Adipocyte (in vitro differentiated cells): ENCODE measurements at regions not wholly inside any gene's neighbourhood (a gene's known extent, or its start where the extent isn't known, plus 50 kb on each side); places are given as distances from the start of the nearest gene placed in this dataset.

Experiments used
- DNase-seq: peaks from one replicate; pipeline ENCODE4 v3.0.0-alpha.2; 2015; ENCODE audit warnings: low read depth
- H3K27me3 ChIP-seq: replicated peaks from 2 replicates; pipeline ENCODE4 v1.7.0; 2013; ENCODE audit warnings: mild to moderate bottlenecking, low read length, moderate library complexity; ENCODE audit not compliant: control insufficient read depth, insufficient read depth
- H3K36me3 ChIP-seq: 2 replicates; pipeline ENCODE4 v1.7.0; 2013; ENCODE audit warnings: low read length, mild to moderate bottlenecking, moderate library complexity; ENCODE audit not compliant: control insufficient read depth, insufficient read depth, severe bottlenecking
- H3K4me1 ChIP-seq: 2 replicates; pipeline ENCODE4 v1.7.0; 2013; ENCODE audit warnings: mild to moderate bottlenecking, low read length, moderate library complexity; ENCODE audit not compliant: control insufficient read depth, insufficient read depth
- H3K4me3 ChIP-seq: 2 replicates; pipeline ENCODE4 v1.7.0; 2013; ENCODE audit warnings: mild to moderate bottlenecking, low read length, moderate library complexity
- H3K9ac ChIP-seq: 2 replicates; pipeline ENCODE4 v1.7.0; 2013; ENCODE audit warnings: mild to moderate bottlenecking, low read length, moderate library complexity
- H3K9me3 ChIP-seq: 2 replicates; pipeline ENCODE4 v1.7.0; 2013; ENCODE audit warnings: mild to moderate bottlenecking, low read length, moderate library complexity; ENCODE audit not compliant: control insufficient read depth

DNA sequence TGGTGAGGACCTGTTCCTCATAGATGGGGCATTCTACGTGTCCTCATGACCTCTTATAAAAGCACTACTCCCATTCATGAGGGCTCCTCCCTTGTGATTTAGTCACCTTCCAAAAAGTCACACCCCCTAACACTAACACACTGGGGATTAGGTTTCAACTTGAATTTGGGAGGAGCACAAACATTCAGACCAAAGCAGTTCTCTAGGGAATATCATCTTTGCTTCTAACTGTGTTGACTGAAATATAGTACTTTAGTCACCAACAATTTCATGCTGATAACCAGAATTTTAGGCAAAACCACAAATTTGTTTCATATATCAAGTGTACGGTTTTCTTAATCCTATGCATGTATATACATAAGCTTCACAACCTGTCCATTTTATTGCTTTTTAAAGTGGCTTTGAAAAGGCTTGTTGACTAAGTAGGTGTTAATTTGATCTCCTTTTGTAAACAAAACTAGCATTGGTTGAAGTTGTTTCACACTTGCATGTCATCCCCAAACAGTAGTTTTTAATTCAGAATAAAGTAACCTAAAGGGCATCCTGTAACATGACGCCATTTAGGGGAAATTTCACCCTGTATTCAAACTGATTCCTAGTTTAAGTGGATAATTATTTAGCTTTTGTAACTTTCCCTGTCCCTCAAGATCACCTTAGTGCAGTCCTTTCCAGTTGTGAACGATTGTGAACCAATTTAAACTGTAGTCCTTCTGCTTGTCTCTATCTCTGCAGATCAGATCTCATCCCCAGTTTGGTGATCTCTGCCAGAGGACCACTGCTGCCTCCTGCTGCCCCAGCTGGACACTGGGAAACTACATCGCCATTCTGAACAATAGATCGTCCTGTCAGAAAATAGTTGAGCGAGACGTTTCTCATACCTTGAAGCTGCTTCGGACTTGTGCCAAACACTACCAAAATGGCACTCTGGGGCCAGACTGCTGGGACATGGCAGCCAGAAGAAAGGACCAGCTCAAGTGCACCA, 141.1 kb downstream of the TLR5 start:
- no peaks in the 10 kb centered on the region for H3K27me3 ChIP-seq
- peaks cover 19% of the 10 kb centered on the region for H3K36me3 ChIP-seq
- no peak overlapping the region for H3K4me3 ChIP-seq
- H3K9me3 ChIP-seq, result no peaks in the 10 kb centered on the region
- no peak for DNase-seq
- no peaks in the 10 kb centered on the region for H3K4me1 ChIP-seq
- H3K9ac ChIP-seq, result no peak overlapping the region

GRCh38 chr1:223003549-223003948, 139.5 kb downstream of the TLR5 start:
- H3K9me3 ChIP-seq, result no peaks in the 10 kb centered on the region
- no peaks in the 10 kb centered on the region for H3K27me3 ChIP-seq
- no peak for DNase-seq
- H3K36me3 ChIP-seq, result peaks cover 19% of the 10 kb centered on the region
- H3K4me1 ChIP-seq, result no peaks in the 10 kb centered on the region
- H3K4me3 ChIP-seq, result no peak overlapping the region
- H3K9ac ChIP-seq, result no peak overlapping the region

GRCh38 chr1:223006371-223006770, 136.7 kb downstream of the TLR5 start:
- Histone ChIP-seq H3K9ac (no peak overlapping the region), H3K4me1 (peaks cover 11% of the 10 kb centered on the region), H3K4me3 (no peak overlapping the region), H3K36me3 (peaks cover 19% of the 10 kb centered on the region), H3K27me3 (no peaks in the 10 kb centered on the region), H3K9me3 (no peaks in the 10 kb centered on the region)
- no peak for DNase-seq

DNA sequence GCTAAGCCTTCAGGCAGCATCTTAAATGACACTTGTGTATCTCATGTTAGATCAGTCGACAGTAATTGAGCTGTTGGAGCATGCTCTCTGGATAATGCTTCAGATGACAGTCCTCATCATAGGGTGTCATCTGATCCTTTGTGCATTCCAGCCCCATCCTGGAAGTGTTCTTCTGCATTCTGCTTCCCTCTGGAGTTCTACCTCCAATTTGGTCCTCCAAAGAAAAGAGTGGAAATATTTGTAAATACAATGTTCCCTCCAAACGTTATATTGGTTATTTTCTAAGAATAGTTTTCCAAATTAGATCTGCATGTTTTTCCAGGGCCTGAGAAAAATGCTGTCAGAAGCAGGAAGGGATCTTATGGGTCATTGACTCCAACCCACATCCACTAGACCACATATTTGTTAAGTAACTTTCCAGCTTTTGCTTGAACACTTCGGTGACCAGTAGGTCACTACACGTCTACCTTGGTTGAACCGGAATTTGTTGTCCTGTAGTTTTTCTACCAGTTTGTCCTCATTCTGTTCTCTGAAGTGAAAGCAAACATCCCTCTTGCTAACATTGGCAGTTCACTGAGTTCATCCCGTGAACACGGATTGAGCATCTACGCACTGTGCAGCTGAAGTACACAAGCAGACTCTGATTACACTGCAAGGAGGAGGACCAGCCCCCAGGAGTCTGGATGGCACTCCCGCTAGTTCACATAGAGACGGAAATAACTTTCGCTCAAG, 136.0 kb downstream of the TLR5 start:
- peak; percentile 39 for DNase-seq
- H3K4me1 ChIP-seq, result peaks cover 13% of the 10 kb centered on the region
- H3K9me3 ChIP-seq, result no peaks in the 10 kb centered on the region
- no peak overlapping the region for H3K9ac ChIP-seq
- H3K27me3 ChIP-seq, result no peaks in the 10 kb centered on the region
- H3K4me3 ChIP-seq, result no peak overlapping the region
- H3K36me3 ChIP-seq, result peaks cover 19% of the 10 kb centered on the region

DNA sequence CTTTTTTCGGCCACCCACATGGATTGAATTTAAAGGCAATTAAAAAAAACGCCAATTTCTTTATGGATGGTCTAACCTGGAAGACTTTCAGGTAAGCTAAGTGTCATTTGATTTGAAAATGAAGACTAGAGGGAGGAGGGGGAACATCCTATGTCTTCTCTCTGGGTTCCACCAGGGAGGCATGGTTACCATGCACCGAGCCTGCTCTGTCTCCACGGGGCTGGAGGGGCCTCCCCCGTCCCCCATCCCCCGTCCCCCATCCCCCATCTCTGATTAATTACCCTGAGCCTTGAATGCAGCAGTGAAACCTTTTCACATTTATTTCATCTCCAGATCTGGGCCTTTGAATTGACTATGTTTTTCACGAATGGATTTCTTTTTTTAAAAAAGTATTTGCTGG, 135.1 kb downstream of the TLR5 start:
- no peak for DNase-seq
- H3K27me3 ChIP-seq, result no peaks in the 10 kb centered on the region
- H3K9me3 ChIP-seq, result no peaks in the 10 kb centered on the region
- no peak overlapping the region for H3K4me3 ChIP-seq
- peaks cover 14% of the 10 kb centered on the region for H3K36me3 ChIP-seq
- H3K9ac ChIP-seq, result no peak overlapping the region
- H3K4me1 ChIP-seq, result peaks cover 13% of the 10 kb centered on the region

DNA sequence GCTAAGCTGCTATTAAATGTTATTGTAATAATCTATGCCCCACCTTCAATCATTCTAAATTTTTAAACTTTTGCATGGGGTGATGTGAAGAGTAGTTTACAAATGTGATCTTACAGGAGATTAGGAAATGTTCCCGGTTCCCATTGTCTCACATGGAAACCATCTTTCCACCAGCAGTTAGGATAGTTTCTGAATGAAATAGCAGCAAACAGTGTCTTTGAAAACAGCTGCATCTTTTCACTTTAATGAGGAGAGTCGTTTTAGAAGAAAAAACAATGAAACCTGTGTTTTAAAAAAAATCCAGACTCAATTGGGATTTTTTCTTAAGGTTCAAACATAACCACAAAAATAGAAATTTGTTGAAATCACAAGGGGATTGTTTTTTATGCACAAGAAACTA, 134.2 kb downstream of the TLR5 start:
- Histone ChIP-seq H3K4me3 (no peak overlapping the region), H3K4me1 (peaks cover 13% of the 10 kb centered on the region)
- DNase-seq, result no peak

GRCh38 chr1:223009406-223009805, 133.6 kb downstream of the TLR5 start:
- peaks cover 13% of the 10 kb centered on the region for H3K4me1 ChIP-seq
- H3K9me3 ChIP-seq, result no peaks in the 10 kb centered on the region
- no peak overlapping the region for H3K9ac ChIP-seq
- no peak for DNase-seq
- peaks cover under 1% of the 10 kb centered on the region for H3K36me3 ChIP-seq
- no peak overlapping the region for H3K4me3 ChIP-seq
- H3K27me3 ChIP-seq, result no peaks in the 10 kb centered on the region

More for the DNA sequence above, 134.2 kb downstream of the TLR5 start:
- Histone ChIP-seq H3K27me3 (no peaks in the 10 kb centered on the region), H3K9ac (no peak overlapping the region), H3K36me3 (peaks cover 6% of the 10 kb centered on the region), H3K9me3 (no peaks in the 10 kb centered on the region)

GRCh38 chr1:223010582-223011504, 132.2 kb downstream of the TLR5 start:
- Histone ChIP-seq H3K9ac (peak overlapping the region; percentile 7), H3K27me3 (no peaks in the 10 kb centered on the region), H3K9me3 (no peaks in the 10 kb centered on the region), H3K36me3 (no peaks in the 10 kb centered on the region), H3K4me3 (peak overlapping the region; percentile 55), H3K4me1 (peaks cover 13% of the 10 kb centered on the region)
- DNase-seq, result peak; percentile 54

DNA sequence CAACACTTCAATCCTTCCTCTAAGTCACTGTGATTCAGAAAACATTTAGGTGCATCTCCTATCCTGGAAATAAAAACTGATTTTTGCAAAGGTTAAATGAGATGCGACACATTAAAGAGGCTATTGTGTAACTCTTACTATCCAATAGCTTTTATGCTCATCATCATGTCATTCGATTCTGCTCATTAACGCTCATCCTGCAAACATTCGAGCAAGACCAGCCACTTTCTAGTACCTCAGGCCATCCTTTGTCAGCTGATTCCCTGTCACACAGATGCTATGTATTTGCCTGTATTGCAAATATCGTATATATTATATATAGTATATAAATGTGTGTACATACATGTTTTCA, 131.6 kb downstream of the TLR5 start:
- Histone ChIP-seq H3K4me1 (peaks cover 13% of the 10 kb centered on the region), H3K4me3 (peak overlapping the region; percentile 55)

GRCh38 chr1:223012176-223012788, 130.8 kb downstream of the TLR5 start:
- Histone ChIP-seq H3K27me3 (no peaks in the 10 kb centered on the region), H3K4me1 (peaks cover 13% of the 10 kb centered on the region), H3K9me3 (no peaks in the 10 kb centered on the region), H3K4me3 (no peak overlapping the region), H3K9ac (no peak overlapping the region), H3K36me3 (no peaks in the 10 kb centered on the region)
- DNase-seq, result no peak

More for the DNA sequence above, 131.6 kb downstream of the TLR5 start:
- Histone ChIP-seq H3K9me3 (no peaks in the 10 kb centered on the region), H3K9ac (peak overlapping the region; percentile 7), H3K27me3 (no peaks in the 10 kb centered on the region), H3K36me3 (no peaks in the 10 kb centered on the region)
- DNase-seq, result no peak
